GM21526 (cell line): ENCODE measurements at regions not wholly inside any gene's neighbourhood (a gene's known extent, or its start where the extent isn't known, plus 50 kb on each side); places are given as distances from the start of the nearest gene placed in this dataset.
"Not testable (repeated sequence)": the region's sequence is repeated elsewhere in the genome, so short reads cannot be mapped to it uniquely, and the experiment has no call there.

Experiments
- ATAC-seq: cut with Tn5 transposase; IDR thresholded peaks from one replicate; pipeline ENCODE4 v1.9.1; 2021; ENCODE audit warnings: moderate library complexity; ENCODE audit not compliant: unreplicated experiment, low FRiP score

DNA sequence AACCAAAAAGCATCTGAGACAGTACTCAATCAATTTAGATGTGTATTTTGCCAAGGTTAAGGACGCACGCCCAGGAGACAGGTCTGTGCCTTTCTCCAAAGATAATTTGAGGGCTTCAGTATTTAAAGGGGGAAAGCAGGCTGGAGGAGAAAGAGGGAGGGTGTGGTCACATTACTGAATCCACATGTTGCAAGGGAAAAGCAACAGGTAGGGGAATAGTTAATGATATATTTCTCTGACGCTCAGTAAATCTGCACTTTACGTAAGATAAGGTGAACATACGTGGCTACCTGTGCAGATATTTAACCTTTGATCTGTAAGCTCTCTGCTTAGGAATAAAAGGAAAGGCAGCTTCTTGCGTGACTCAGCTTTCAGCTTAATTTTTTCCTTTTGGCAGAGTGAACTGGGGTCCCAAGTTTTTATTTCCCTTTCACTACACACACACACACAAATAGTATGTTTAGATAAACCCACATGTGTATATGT lies 443.4 kb downstream of the NTRK2 start:
- no peak for ATAC-seq

GRCh38 chr9:85112391-85112790 lies 442.9 kb downstream of the NTRK2 start:
- ATAC-seq: no peak

- ATAC-seq: no peak
Observed at GRCh38 chr9:85108746-85109145, 439.2 kb downstream of the NTRK2 start.

- no peak for ATAC-seq
Observed at GRCh38 chr9:85108229-85108628, 438.7 kb downstream of the NTRK2 start.

DNA sequence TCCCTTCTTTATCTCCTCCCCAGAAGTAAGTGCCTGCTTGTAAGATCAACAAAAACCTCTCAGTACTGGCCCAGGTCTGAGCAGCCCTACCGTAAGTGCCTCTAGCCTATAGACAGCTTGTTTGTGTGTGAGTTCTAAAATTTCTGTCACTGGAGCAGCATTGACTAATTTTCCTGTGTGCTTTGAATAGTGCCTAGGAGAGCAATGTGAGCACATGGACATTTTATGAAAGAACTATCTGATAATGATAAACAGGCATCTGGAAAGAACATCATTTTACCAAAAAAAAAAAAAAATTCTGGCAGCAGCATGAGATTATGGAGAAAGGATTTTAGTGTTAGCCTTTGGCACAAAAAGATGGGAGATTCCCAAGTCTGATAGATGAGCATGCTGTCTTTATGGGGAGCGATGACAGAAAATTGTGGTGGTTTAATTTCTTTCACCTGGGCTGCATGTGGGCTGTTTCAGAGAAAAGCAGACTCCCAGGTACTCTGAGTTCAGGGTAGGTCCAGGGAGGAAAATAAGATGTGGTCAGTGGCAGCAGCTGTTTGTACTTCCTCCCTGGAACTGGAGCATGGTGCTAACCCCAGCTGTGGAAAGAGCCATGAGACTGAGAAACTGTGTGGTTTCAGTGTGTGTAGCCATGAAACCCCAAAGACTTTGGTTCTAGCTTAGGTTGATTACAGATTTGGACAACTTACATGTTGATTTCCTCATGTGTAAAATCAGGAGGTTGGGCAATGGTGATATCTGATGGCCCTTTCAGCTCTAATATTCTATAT lies 419.9 kb downstream of the NTRK2 start:
- no peak for ATAC-seq

DNA sequence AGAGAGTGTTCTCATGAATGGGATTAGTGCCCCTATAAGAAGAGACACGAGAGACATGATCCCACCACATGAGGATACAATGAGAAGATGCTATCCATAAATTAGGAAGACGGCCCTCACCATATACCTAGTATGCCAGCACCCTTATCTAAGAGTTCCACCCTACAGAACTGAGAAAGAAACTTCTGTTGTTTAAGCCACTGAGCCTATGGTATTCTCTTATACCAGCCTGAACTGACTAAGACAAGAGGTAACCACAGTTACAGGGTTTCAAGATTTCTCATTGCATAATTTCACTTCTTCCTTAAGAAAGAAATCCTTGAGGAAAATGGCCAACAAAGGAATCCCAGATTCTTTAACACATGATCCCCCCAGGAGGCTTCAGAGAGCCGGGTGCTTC lies 412.4 kb downstream of the NTRK2 start:
- no peak for ATAC-seq

DNA sequence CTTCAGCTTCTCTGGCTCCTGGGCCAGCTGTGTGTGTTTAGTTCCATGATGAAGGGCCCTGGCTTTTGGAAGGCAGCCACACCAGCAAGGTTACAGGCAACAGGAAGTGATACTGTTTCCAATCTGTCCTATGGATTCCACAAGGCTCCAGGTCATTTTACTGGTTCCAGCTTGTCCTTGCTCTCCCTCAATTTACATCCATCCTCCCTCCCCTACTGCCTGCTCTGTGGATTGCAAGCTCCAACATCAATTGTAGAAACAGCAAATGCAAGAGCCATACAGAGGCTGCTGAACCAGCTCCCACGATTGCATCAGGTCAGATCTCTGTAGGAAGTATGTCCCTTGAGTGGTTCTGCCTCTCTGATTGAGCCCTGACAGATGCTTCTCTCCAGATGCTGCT lies 409.8 kb downstream of the NTRK2 start:
- ATAC-seq: no peak

DNA sequence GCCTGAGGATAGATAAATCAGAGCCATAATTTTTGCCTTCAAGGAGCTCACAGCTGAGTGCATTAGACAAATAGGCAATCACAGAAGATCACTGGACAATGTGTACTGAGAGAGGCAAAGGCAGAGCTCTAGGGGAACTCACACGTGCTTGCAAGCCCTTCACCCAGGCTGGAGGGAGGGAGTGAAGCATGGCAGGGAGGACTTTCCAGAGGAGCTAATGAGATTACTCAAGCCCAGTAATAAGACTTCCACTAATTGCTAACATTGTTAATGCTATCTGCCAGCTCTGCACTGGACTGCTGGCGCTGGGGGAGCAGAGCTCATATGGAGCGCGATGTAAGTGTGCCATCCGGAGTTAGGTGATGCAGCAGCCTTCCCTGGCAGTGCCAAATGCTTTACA lies 408.4 kb downstream of the NTRK2 start:
- no peak for ATAC-seq

DNA sequence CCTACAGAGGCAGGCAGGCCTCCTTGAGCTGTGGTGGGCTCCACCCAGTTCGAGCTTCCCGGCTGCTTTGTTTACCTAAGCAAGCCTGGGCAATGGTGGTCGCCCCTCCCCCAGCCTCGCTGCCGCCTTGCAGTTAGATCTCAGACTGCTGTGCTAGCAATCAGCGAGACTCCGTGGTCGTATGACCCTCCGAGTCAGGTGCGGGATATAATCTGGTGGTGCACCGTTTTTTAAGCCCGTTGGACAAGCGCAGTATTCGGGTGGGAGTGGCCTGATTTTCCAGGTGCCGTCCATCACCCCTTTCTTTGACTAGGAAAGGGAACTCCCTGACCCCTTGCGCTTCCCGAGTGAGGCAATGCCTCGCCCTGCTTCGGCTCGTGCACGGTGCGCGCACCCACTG lies 407.6 kb downstream of the NTRK2 start:
- ATAC-seq: not testable (repeated sequence)
